GM19455 (cell line): ENCODE measurements at regions not wholly inside any gene's neighbourhood (a gene's known extent, or its start where the extent isn't known, plus 50 kb on each side); places are given as distances from the start of the nearest gene placed in this dataset.

Source experiments
- ATAC-seq: cut with Tn5 transposase; IDR thresholded peaks from one replicate; pipeline ENCODE4 v1.9.1; 2021; ENCODE audit not compliant: unreplicated experiment

DNA sequence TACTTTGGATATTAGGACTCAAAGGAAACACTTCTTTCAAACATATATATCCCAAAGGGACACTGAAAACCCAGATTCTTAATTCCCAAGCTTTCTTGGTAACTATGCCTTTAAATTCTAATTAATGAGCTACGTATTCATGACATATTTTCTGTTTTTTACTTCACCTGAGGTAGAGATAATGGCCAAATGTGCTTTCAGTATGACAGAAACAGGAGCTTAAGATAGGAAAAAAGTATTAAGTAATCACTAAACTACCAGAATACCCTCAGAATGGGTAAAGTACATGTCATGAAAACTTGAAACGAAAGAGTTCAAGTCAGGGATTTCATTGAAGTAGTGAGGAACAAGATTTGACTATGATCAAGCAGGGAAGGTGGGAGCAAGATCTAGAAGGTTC is 478.5 kb downstream of the AGTPBP1 start:
- ATAC-seq = no peak

DNA sequence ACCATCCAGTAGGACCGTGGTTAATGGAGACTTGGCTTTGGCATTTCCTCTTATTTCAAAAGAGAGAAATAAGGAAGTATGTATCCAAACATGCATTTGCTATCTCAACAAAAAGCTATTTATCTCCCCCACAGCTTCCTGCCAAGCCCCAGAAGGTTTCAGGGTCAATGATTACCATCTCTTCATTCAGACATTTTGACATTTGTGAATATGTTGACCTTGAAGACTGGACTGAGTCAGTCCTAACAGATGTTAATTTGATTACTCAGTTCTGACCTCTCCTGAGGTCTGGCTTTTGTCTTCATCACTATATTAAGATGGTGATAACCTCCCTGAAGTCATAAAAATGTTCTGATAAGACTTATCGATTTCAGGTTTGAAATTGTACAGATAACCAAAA is 479.4 kb downstream of the AGTPBP1 start:
- no peak for ATAC-seq

- no peak for ATAC-seq
Observed at GRCh38 chr9:85260275-85260845, 481.4 kb downstream of the AGTPBP1 start.

DNA sequence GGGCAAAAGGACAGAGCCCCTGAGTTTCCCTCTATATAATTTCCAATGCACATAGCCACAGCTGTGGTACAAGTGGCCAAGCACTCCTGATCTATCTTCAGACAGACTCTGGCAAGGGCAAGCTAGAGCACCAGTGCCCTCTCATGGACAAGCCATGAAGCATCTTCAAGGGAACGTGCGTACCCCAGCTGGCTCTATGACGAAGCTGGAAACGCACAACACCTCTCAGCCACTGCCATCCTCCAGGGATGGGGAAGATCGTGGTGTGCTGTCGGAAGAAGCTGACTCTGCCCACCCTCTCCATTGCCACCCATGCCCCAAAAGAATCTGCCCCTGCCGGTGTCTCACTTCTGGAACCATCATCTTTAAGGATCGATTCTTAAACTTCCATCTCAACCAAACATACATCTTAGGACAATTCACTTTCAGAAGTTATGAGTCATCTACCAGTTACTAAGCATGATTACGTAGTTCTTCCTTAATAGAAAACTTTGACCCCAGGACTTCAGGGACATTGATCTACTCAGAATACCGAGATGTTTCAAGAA is 482.9 kb downstream of the AGTPBP1 start:
- no peak for ATAC-seq

DNA sequence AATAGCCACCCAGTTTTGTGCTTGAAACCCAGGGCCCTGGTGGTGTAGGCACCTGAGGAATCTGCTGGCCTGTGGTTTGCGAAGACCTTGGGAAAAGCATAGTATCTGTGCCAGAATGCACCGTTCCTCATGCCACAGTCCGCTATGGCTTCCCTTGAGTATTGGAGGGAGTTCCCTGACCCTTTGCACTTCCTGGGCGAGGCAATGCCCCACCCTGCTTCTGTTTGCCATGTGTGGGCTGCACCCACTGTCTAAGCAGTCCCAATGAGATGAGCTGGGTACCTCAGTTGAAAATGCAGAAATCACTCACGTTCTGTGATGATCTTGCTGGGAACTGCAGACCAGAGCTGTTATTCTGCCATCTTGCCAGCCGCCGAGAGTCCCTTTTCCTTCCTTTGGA is 483.5 kb downstream of the AGTPBP1 start:
- ATAC-seq = no peak

- ATAC-seq = no peak
Observed at GRCh38 chr9:85249313-85249621, 492.5 kb downstream of the AGTPBP1 start.

DNA sequence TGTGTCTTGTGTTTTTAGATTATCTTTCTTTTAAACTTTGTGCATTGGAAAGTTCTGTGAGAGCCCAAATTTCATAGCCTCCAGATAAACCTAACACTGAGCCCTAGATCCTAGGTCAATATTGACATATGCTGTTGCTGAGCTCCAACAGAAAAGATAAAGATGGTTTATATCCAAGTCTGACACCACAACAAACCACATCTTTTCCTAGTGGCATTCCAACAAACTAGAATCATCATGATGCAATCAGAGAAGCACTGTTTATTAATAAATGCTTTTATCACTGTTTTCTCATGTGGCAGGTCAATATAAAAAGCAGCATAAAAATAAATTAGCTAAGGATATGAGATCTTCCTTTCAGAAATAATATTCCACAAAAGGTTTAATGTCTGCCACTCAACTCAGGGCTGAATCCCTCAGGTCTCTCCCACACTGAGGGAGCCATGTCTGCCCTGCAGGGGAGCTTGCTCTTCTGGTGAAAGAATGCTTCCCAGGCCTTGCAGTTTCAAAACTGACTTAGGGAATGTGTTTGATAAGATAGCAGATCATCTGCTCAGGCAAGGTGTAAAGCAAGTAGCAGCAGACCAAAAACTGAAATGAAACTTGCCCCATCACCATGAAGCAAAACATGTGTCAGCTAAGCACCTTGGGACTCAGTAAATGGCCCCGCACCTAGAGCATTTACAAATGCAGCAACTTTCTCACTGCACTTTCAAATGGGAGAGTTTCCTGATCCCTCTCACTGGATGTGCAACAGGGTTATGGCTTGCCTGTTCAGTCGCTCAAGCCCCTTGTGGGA is 493.0 kb downstream of the AGTPBP1 start:
- ATAC-seq = no peak

GRCh38 chr9:85246541-85246940 is 495.2 kb downstream of the AGTPBP1 start:
- no peak for ATAC-seq

DNA sequence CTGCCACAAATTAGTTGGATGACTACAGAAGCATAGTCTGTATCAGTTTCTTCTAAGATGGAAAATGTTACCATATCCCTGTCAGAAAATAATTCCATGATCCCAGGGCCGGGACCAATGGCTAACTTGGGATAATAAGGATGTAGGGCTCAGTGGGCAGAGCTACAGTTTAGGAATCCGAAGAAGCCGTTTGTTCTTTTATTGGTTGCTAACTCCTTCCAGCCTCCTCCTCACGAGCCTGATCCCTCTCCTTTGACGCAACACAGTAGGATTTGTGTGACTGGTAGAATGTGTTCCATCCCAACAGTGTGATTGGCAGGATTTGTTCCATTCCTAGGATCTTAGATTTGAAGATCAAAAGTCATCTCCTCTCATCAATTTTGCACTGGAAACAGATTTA is 496.9 kb downstream of the AGTPBP1 start:
- no peak for ATAC-seq

DNA sequence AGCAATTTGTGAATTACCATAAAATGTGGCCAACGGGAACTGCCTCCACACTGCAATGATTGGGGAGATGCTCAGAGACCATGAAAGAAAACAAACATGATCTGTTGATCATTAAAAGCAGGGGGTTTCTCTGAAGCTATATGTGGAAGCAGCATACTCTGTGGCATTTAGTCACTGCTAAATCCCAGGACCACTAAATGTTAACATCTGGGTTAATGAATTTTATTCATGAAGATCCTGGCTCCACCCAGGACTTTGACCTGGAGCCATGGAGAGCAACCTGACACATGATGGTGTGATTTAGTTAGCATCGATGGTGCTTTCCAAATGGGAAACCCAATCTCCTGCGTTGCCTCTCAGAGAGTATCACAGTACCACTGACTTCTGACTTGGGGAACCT is 497.8 kb downstream of the AGTPBP1 start:
- no peak for ATAC-seq

DNA sequence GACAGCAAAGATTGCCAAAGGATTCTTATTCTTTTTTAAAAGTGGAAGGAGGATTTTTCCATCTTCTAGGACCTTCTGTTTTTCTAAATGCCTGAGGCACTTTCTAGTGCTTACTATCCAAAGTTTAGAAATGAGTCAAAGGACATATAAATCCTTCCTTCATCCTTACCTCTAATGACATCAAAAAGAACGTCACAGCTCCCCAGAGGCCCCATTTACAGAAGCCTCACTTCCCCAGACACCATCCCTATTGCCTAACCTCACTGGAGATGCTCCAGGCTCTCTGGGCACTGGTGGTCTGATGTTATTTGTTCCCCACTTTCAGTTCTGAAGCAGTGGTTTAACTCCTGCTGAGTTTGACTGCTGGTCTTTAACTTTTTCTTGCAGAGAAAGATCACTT is 504.3 kb downstream of the AGTPBP1 start:
- no peak for ATAC-seq

DNA sequence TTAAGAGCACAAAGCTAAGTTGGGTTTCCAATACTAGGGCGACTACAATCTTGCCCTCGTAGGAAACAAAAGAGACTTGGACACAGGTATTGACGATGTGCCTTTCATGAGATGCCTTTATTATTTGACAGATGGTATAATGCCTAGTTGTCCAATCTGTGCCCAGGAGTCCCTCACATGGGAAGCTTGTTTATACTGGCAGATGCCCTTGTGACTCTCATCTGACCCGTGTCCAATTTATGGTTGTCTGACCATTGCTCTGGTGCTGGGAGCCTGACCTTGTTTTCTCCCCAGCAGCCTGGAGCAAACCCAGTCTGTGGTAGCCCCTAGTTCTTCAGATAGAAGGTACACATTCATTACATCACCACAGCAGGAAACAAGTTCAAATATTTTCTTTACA is 511.7 kb downstream of the AGTPBP1 start:
- no peak for ATAC-seq

DNA sequence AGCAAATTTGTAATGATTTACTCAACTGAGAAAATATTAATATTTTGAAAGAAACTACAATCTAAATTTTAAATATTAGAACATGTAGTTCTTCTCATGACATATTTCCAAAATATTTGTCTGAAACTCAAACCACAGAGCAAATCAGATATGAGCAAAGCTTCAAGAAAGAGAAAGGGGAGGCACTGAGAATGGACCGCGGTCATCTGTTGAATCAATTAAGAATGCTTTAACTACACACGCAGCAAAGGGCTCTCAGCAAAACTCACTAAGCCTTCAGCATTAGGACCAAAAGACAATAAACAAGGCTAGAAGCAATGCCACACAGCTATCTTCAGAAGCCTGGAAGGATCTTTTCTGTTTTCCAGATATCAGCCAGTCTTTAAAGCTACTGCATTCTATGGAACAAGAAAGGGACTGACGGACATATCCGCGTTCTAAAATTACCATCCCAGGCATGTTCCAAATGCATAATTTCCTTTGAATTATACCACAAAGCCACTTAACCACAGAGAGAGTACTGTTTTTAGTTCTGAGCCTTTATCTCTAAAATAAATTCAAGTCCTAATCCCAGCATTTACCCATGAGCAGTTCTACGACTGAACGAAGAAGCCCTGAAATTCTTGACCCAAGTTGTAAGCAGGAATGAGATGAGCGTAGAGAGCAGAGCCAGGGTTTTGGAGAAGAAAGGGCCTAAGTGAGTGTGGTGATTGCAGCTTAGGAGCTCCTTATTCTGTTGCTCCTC is 513.5 kb downstream of the AGTPBP1 start:
- no peak for ATAC-seq

DNA sequence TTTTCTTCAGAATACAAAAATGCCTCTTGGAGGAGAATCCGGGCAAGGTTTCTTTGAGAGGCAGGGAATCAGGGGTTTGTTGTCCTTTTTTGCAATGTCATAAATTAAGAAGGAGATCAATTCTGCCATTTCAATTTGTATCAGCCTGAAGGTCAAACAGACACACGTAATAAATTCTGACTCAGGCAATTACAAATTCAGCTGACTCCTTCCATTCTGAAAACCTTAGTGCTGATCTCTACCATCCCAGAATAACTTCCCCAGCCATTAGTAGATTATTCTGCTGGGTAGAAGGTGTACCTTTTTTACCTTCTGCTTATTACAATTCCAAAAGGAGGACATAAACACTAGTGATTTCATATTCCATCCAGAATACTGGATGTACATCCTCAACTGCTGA is 516.6 kb downstream of the AGTPBP1 start:
- no peak for ATAC-seq

GRCh38 chr9:85224729-85225128 is 517.0 kb downstream of the AGTPBP1 start:
- ATAC-seq = no peak

DNA sequence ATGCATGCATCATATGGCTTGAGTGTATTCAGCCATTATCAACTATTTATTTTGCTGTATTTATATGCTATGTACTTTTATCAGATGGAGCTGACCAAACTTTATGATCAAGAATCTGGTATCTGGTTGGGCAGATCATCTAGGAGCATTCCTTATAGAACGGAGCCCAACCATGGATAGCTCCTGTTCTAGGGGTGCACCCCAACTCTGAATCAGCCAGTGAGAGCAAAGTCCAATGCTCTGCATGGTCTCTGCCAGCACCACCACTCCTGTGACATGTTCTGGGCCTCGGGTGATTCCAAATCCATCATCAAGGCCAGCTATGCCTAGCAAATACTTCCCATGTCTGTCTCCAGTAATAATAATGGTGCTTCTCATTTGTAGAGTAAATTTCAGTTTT is 517.5 kb downstream of the AGTPBP1 start:
- no peak for ATAC-seq

DNA sequence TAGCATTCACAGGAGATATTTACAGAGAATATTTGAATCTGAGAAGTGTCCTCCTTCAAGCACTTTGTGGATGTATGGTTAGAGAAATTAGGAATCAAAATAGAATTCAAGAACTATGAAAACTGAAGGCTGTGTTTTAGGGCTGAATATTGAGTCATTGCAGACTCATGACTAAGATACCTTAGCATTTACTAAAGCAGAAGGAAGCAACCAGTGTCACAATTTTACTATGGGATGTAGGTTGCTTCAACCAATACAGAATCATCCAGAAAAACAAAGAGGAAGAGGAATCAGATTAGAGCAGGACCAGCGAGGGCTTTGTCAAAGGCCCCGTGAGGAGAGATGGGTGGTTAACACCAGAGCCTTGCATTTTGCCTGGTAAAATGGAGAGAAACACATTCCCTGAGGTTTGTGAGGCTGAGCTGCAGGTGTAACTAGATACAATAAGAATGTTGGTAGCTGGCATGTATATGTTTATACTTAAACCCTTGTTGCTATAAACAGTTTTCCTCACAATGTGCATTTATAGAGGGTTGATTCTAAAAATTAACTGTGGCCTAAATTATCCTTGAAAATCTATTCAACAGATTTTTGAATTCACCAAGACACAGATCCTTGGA is 518.1 kb downstream of the AGTPBP1 start:
- no peak for ATAC-seq

- ATAC-seq = no peak
Observed at GRCh38 chr9:85216601-85217000, 525.2 kb downstream of the AGTPBP1 start.

DNA sequence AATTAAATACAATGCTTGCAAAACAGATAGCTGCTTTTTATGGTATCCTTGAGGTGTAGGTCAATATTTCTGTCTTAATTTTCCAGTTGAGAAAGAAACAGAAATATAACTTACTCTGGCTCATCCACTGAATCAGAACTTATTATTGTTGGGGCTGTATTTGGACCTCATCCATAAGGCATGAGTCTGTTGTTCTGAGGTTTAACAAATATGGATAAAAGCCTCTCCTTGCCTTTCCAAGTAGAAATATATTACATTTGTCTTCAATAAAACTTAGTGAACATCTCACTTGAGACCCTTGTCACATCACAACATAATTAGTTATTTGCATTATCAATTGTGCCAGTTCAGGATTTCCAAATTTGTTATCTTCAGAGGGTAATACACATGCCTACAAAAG is 525.8 kb downstream of the AGTPBP1 start:
- ATAC-seq = no peak

- no peak for ATAC-seq
Observed at GRCh38 chr9:85215416-85215815, 526.3 kb downstream of the AGTPBP1 start.
